ENCODE measurements at regions not wholly inside any gene's neighbourhood (a gene's known extent, or its start where the extent isn't known, plus 50 kb on each side); places are given as distances from the start of the nearest gene placed in this dataset.
"Not testable (repeated sequence)": the region's sequence is repeated elsewhere in the genome, so short reads cannot be mapped to it uniquely, and the experiment has no call there.

- TF ChIP-seq ZNF263 (CRISPR knock-in tag; IDR thresholded peaks at IDR 0.05); SOX13 (IDR thresholded peaks at IDR 0.05); SOX13 (CRISPR knock-in tag; conservative IDR thresholded peaks at IDR 0.05 in 1 of 2, IDR thresholded peaks at IDR 0.05 in 1 of 2); HNF4A (CRISPR knock-in tag; IDR thresholded peaks at IDR 0.05); ZNF567 (CRISPR knock-in tag; IDR thresholded peaks at IDR 0.05; ENCODE audit: borderline replicate concordance); KDM5A (IDR thresholded peaks at IDR 0.05; ENCODE audit: borderline replicate concordance, low read length); ZNF652 (CRISPR knock-in tag; IDR thresholded peaks at IDR 0.05; ENCODE audit: borderline replicate concordance, low read depth); POLR2AphosphoS5 (IDR thresholded peaks at IDR 0.05; ENCODE audit: low read depth, low read length); SMAD3 (CRISPR knock-in tag; IDR thresholded peaks at IDR 0.05); CC2D1A (CRISPR knock-in tag; IDR thresholded peaks at IDR 0.05): not testable (repeated sequence)
These were observed 108.2 kb upstream of the IKBKE start for GRCh38 chr1:206361978-206362543.

Data from HepG2 (cell line).